HG03354 (cell line): ENCODE measurements at regions not wholly inside any gene's neighbourhood (a gene's known extent, or its start where the extent isn't known, plus 50 kb on each side); places are given as distances from the start of the nearest gene placed in this dataset.

Experiments used
- ATAC-seq: cut with Tn5 transposase; IDR thresholded peaks from one replicate; pipeline ENCODE4 v1.9.1; 2021; ENCODE audit warnings: mild to moderate bottlenecking; ENCODE audit not compliant: unreplicated experiment, poor library complexity, severe bottlenecking

- ATAC-seq, result no peak
Observed at GRCh38 chr12:41983856-41984255, 160.8 kb downstream of the GXYLT1 start.

- no peak for ATAC-seq
Observed at GRCh38 chr12:41983394-41983793, 161.3 kb downstream of the GXYLT1 start.

DNA sequence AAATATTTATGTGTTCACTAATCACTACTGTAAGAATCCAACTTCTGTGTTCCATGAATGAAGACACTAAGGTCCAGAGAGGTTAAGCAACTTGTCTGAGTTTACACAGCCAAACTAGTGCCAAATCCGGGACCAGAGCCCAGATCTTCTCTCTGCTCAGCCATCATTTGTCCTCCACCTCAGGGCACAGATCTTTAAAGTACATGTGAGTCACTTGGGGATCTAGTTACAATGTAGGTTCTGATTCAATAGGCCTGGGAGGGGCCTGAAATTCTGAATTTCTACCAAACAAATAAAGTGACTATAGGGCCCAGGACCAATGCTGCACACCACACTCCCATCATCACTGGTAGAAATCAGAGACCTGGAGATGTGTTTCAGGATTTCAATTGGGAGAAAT is 162.9 kb downstream of the GXYLT1 start:
- ATAC-seq, result no peak

DNA sequence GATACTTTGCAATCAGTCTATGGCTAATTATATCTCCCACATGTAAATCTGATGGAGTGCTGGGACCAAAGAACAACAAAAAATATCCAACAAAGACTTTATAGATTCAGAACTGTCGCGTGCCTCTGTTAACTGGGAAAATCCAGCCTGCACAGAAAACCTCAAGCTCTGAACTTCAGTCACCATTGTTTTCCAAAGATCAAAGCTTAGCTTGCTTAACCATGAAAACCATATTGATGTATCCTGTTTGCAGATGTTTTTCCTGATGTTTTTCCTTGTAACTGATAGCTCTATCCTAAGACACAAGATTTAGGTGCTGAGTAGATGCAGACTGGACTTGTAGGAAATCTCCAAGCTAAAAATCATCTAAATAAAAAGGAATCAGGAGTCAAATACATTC is 163.7 kb downstream of the GXYLT1 start:
- no peak for ATAC-seq

GRCh38 chr12:41980390-41980789 is 164.3 kb downstream of the GXYLT1 start:
- no peak for ATAC-seq

- no peak for ATAC-seq
Observed at GRCh38 chr12:41979574-41979973, 165.1 kb downstream of the GXYLT1 start.

- ATAC-seq, result no peak
Observed at GRCh38 chr12:41972598-41972997, 172.1 kb downstream of the GXYLT1 start.

DNA sequence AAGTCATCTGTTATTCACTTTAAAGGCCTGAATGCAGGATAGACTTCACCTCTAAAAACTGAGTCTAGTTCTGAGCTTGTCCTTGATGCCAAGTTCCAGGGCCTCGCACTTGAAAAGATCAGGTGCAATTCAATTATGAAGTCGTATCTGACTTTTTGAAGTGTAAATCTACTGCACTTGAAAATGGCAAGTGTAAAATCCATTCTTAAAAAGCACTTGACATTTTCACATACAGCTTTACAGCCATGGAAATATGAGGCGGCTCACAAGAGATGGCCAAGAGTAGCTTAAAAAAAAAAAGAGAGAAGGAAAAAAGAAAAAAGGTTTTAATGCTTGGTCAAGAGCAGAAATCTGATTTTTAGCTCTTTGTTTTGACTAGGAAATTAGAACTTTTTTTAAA is 172.5 kb downstream of the GXYLT1 start:
- no peak for ATAC-seq

GRCh38 chr12:41970744-41971143 is 173.9 kb downstream of the GXYLT1 start:
- ATAC-seq, result no peak

GRCh38 chr12:41968599-41968998 is 176.1 kb downstream of the GXYLT1 start:
- no peak for ATAC-seq

DNA sequence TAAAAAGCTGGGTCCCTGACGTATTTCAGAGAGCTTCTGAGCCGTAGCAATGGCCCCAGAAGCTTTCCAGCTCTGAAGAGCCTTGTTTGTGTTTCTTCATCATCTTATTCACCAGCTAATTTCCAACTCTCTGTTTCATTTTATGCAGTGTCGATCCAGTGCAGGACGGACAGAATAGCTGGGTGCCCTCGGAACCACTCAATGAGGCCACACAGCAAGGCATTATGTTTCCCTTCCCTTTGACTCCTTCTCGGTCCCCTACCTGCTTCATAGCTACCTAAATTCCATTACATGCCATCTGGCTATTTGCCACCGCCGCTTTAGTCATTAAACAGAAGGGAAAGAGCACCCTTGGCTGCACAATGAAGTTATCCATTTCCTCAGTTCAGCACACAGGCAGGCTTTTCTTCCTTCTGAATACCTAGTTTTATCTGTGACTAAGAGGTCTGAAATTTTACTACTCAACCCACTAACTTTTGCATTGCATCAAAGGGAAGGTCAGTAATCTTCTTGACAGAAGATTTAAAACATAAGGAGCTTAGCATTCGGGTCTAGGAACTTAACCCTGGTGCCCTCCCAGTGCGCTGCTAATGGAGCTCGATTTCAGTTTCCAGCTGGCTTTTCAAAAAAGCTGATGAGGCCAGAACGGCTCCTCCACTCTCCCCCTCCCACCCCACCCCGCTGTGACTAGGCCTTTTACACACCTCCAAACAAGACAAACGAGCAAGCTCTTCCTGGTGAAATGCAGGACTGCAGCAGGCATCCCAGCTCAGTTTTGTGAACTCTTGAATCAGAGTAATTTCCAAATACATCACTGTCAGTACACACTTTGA is 176.8 kb downstream of the GXYLT1 start:
- no peak for ATAC-seq

- no peak for ATAC-seq
Observed at GRCh38 chr12:41966916-41967315, 177.8 kb downstream of the GXYLT1 start.

- ATAC-seq, result no peak
Observed at GRCh38 chr12:41966001-41966400, 178.7 kb downstream of the GXYLT1 start.

- ATAC-seq, result no peak
Observed at GRCh38 chr12:41963398-41963797, 181.3 kb downstream of the GXYLT1 start.

- ATAC-seq, result no peak
Observed at GRCh38 chr12:41962171-41962572, 182.5 kb downstream of the GXYLT1 start.

- ATAC-seq, result no peak
Observed at GRCh38 chr12:41959271-41959670, 185.4 kb downstream of the GXYLT1 start.

DNA sequence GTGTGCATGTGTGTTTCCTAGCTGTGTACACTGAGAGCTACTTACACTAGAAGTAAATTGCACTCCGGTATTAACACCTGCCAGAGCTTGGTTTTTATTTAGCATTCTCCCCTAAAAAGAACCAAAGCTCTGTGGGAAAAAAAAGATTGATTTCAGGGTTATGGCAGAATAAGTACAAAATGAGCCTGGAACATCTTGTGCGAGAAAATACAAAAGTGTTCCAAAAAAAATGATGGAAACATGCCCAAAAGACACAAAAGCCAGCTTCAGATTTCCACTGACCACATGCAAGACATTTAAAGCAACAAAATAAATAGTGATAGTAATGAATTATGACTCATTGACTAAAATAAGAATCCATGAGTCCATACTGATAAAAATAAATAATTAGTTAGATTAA is 188.3 kb downstream of the GXYLT1 start:
- no peak for ATAC-seq

DNA sequence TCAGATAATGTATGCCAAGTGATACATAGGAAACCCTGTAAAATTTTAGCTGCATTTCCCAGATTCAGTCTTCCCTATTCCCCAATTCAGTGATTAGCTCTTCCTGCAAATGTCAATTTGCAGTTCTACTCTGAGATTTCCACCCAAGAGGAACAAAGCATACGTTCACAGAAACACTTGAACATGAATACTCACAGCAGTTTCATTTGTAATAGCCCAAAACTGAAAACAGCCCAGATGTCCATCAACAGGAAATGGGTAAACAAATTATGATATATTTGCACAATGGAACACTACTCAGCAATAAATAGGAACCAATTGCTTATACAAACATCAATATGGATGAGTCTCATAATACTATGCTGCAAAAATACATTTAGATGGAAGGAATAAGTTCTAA is 194.2 kb downstream of the GXYLT1 start:
- peak; percentile 78 for ATAC-seq

GRCh38 chr12:41946106-41946505 is 198.6 kb downstream of the GXYLT1 start:
- ATAC-seq, result no peak

DNA sequence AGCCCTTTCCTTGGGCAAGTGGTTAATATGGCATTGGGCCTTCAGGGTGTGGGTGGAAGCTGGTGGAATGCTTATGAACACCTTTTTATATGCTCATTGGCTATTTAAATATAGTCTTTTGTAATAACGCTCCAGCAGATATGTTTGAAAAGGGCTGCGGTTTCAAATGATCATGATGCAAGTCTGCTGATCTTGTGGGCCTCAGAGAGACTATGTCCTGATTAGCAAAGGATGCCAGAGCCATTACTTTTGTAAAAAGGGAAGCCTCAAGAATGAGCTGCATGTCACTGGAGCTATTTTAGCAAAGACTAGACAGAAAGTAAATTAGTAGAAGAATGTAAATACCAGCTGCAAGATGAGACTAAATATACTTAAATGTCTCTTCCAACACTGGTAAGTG is 200.5 kb downstream of the GXYLT1 start:
- no peak for ATAC-seq

GRCh38 chr12:41943671-41944070 is 201.0 kb downstream of the GXYLT1 start:
- no peak for ATAC-seq

DNA sequence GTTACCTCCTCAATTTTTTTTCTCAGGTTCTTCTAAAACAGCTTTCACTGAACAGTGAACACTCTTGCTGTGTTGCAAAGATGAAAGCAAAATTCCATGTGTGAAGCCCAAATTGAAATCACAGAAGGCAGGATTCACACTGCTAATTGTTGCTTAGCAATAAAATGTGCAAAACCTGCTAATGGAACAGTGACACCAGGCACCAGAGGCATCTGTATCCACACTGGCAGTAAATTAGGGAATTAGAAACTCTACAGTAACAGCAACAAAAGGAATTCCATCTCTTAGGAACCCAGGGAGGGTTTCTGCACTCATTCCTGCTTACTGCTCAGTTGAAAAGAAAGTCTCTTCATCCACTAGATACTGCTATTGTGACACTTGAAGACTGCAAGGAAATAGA is 202.3 kb downstream of the GXYLT1 start:
- no peak for ATAC-seq
